HL-60/S4 treated with retinoic acid at 250 ng/mL for 4 days and 3 days (cell line): ENCODE measurements at regions not wholly inside any gene's neighbourhood (a gene's known extent, or its start where the extent isn't known, plus 50 kb on each side); places are given as distances from the start of the nearest gene placed in this dataset.
"Not testable (repeated sequence)": the region's sequence is repeated elsewhere in the genome, so short reads cannot be mapped to it uniquely, and the experiment has no call there.

Experiments
- in situ Hi-C: fragments of 300-500 bp; cut with MboI; formaldehyde crosslinking; loops from 2 replicates; pipeline ENCODE4 v1.7.0; 2022; ENCODE audit warnings: low sequenced_read_pairs

GRCh38 chr1:70553567-70553956 is 142.5 kb downstream of the CTH start:
- in situ Hi-C loops = no loop called here

- in situ Hi-C loops = no loop called here
Measured at GRCh38 chr1:70554341-70554740, 143.3 kb downstream of the CTH start.

GRCh38 chr1:70556541-70556940 is 145.5 kb downstream of the CTH start:
- in situ Hi-C loops = no loop called here

GRCh38 chr1:70567167-70567566 is 156.1 kb downstream of the CTH start:
- in situ Hi-C loops = no loop called here

- in situ Hi-C loops = no loop called here
Measured at GRCh38 chr1:70571191-70571590, 160.1 kb downstream of the CTH start.

GRCh38 chr1:70573317-70573843 is 162.3 kb downstream of the CTH start:
- in situ Hi-C loops = no loop called here

- in situ Hi-C loops = no loop called here
Measured at GRCh38 chr1:70581661-70582060, 170.6 kb downstream of the CTH start.

GRCh38 chr1:70583522-70583921 is 172.5 kb downstream of the CTH start:
- in situ Hi-C loops = no loop called here

GRCh38 chr1:70586046-70586445 is 175.0 kb downstream of the CTH start:
- in situ Hi-C loops = no loop called here

- in situ Hi-C loops = no loop called here
Measured at GRCh38 chr1:70587872-70588366, 176.9 kb downstream of the CTH start.

- in situ Hi-C loops = not testable (repeated sequence)
Measured at GRCh38 chr1:70593551-70593950, 182.5 kb downstream of the CTH start.

GRCh38 chr1:70608815-70609214 is 197.7 kb downstream of the CTH start:
- in situ Hi-C loops = no loop called here

- in situ Hi-C loops = not testable (repeated sequence)
Measured at GRCh38 chr1:70610164-70610563, 199.1 kb downstream of the CTH start.

GRCh38 chr1:70616946-70617345 is 205.9 kb downstream of the CTH start:
- in situ Hi-C loops = no loop called here

GRCh38 chr1:70617728-70618127 is 206.7 kb downstream of the CTH start:
- in situ Hi-C loops = no loop called here

GRCh38 chr1:70627910-70628309 is 216.8 kb downstream of the CTH start:
- in situ Hi-C loops = no loop called here

- in situ Hi-C loops = no loop called here
Measured at GRCh38 chr1:70628973-70629372, 217.9 kb downstream of the CTH start.

GRCh38 chr1:70633004-70633403 is 221.9 kb downstream of the CTH start:
- in situ Hi-C loops = no loop called here

- in situ Hi-C loops = no loop called here
Measured at GRCh38 chr1:70635868-70636267, 224.8 kb downstream of the CTH start.

- in situ Hi-C loops = no loop called here
Measured at GRCh38 chr1:70641868-70642267, 230.8 kb downstream of the CTH start.

- in situ Hi-C loops = no loop called here
Measured at GRCh38 chr1:70656361-70656760, 245.3 kb downstream of the CTH start.

- in situ Hi-C loops = no loop called here
Measured at GRCh38 chr1:70659891-70660290, 248.8 kb downstream of the CTH start.

GRCh38 chr1:70666381-70667140 is 255.5 kb downstream of the CTH start:
- in situ Hi-C loops = no loop called here
